Stimulated activated CD8-positive, alpha-beta memory T cell treated with anti-CD3 and anti-CD28 coated beads, Interleukin-4, amount 100 ng/mL, for 48 hours (primary cell): ENCODE measurements at regions not wholly inside any gene's neighbourhood (a gene's known extent, or its start where the extent isn't known, plus 50 kb on each side); places are given as distances from the start of the nearest gene placed in this dataset.

ENCODE experiments used
- DNase-seq: peaks from one replicate; pipeline ENCODE4 v3.0.0-alpha.2; 2020

DNA sequence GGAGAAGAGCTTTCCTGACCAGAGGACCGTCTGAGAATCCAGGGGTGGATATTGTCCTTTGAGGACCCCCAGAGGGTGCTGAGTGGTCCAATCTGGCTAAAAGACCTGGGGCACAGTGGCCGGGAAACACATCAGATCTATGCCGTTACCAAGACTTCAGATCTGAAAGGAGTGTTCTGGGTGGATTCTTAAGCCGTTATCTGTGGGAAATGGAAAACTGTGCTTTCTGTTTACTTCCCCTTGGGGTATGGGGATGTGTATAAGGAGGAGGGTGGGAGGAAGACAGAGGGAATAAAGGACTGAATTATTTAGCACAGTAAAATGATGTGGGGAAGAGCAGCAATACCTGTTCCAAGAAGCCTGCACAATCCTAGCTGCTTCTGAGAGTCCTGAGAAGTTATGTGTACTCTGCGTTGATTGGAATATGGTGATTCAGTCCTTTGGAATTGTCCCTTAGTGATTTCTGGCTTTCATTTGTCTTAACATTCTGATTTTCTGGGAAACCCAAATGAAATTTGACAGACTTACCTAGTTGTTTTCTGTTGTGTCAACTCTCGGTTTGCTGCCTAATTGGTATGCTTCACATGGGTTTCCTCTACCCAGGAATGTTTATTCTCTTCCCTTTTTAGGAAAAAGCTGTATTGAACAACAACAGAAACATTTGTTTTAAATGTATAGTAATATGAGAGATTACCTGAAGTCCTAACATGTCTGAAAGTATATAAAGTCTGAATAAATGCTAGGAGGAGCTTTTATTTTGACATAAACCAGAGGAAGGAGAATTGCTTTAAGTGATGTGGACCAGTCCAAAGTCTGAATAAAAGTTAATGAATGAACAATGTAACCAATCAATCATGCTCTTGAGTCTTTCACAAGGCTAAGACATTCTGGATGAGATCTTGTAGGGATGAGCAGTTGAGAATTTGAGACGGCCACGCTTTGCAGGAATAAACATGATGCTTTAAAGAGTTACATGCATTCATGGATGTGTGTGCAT is 427.1 kb upstream of the C2CD4B start:
- DNase-seq: no peak

DNA sequence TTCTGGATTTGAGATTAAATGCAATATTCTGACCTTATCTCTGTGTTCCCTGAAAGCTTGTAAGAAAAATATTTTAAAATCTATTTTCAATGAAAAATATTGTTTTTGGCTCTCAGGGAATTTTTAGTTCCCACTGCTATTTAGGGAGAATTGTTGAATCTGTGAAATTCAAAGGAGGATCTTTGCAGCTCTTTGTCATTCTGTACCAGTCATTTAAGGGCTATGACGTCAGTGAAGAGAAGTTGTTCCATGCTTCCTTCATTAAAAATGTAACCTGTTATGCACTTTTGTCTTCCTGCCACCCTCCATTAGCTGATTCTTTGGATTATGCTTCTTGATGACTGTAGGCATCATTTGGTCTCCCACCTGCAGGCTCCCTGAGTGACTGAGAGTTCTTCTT is 427.8 kb upstream of the C2CD4B start:
- DNase-seq: no peak

DNA sequence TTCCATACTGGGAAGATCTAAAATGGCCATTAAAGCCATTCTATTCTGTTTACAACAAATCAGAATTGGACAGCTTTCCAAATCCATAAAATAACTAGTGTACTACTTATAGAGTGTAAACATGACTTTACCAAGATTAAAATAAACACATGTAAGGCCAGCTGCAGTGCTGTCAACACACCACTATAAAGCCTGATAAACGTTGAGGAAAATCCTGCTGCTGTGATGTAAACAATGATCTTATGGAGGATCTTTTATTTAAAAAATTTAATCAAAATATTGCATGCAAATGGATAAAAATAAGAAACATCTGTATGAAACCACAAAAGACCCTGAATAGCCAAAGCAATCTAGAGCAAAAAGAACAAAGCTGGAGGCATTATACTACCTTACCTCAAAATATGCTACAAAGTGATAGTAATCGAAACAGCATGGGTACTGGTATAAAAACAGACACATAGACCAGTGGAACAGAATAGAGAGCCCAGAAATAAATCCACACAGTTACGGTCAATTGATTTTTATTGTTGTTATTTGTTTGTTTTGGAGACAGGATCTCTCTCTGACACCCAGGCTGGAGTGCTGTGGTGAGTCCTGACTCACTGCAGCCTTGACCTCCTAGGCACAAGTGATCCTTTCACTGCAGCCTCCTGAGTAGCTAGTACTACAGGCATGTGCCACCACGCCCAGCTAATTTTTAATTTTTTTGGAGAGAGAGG is 428.8 kb upstream of the C2CD4B start:
- DNase-seq: no peak

DNA sequence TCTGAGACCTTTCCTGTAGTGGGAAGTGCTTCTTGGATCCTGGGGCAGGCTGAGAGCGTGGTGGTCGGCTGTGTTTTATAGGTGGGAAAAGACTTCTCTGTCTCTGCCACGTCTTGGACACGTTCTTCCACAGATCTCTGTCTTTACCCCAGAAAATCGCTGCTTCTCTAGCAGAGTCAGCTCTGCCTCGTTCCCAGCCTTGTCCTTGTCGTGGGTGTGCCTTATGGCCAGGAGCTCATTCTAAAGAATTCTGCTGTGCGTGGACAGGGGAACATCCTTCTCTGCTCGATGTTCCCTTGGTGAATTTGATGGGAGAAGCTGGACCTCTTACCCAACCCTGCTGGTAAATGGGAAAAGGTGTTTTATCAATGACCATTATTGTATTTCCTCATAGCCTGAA is 433.1 kb upstream of the C2CD4B start:
- DNase-seq: no peak

DNA sequence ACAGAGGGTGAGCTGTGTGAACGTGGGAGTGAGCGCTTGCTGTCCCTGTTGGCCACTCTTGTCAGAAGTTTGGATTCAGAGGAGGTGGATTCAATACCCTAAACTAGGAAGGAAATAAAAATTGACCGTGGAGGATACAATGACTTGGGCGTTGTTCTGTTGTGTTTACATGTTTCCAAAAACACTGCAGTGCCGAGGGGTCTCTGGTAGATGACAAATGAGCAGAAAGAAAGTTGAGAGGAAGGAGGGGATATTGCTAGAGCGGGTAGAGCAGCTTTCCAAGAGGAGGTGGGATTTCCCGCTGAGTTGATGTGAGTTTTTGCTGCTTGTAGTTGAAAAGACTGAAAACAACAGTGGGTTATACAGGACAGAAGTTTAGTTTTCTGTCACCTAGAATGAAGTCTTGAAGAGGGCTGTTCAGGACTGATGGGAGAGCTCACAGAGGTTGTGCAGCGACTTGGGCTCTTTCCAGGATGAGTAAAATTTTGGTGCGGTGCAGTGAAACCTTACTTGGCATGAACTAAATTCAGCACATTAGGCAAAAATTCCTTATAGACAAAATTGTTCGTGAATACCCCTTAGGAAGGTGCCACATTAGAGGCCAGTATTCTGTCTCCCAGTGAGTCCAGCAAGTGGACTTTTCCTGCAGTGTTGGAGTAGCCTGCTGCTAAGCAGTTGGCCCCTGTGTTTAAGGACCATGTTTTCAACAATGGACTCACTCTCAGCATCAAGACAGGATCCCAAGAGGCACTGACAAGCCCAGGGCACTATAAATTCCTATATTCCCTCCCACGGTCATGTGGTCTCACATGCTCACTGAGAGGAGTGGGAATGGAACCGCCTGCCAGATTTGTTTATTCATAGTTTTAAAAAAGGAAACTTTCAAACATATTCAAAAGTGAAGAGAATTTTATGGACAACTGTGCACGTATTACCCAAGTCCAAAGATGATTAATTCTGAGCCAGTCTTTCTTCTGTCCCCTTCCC is 435.0 kb upstream of the C2CD4B start:
- no peak for DNase-seq

DNA sequence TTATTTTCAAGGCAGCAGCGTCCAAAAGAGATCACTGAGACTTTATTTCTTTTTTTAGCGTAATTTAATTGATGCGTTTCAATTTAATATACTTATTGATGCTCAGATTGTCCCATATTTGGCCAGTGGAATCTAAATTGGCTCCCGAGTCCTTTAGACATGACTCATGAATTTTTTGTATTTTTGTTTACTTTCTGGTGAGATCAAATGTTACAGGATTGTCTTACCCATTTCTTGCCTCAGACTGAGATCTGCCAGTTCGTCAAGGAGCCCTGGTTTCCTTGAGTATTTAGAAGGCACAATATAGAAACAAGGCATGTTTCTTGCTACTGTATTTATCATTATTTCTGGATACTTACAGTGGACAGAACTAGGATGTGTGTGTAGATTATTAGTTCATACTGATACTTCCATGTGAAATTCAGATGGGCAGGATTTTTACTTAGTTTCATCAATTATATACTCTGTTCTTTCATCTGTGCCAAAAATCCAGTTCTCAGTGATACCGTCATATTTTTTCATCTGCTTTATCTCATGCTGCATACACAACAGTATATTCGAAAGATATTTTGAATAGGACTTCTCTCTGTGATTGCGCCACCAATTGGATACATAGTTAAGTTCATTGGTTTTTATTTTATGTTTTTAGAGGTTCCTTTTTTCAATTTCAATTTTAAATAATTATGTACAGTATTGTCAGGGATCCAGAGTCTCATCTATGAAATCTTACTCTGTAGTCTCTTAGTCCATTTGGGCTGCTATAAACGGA is 436.9 kb upstream of the C2CD4B start:
- no peak for DNase-seq

DNA sequence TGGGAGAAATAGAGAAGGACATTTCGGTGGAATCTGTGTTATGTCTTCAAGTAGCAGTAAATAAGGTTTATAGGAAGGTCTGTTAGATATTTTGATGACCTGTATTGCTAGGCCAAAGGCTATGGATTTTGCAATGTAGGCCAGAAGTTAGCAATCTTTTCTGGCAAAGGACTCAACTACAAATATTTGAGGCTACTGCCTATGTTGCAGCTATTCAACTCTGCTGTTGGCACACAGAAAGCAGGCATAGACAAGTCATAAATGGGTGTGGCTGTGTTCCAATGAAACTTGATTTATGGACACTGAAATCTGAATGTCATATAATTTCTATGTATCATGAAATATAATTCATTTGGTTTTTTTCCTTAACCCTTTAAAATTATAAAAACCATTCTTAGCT is 438.7 kb upstream of the C2CD4B start:
- no peak for DNase-seq

DNA sequence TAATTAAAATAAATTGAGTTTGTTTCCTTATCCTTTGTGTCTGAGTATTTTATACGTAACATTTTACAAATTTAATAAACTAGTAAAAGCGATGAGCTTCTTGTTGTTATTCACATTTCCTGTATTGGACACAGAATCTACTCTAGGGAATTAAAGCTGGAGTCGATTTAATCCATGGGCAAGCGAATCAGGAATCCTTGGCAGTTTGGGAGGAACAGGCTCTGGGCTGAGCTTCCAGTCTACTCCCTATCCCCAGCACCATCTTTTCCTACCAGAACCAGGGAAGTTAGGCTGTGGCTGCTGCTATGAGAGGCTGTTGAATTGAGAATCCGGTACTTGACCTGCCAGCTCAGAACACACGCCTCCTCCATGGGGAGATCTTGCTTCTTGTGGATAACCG is 437.3 kb upstream of the TPM1 start:
- no peak for DNase-seq

DNA sequence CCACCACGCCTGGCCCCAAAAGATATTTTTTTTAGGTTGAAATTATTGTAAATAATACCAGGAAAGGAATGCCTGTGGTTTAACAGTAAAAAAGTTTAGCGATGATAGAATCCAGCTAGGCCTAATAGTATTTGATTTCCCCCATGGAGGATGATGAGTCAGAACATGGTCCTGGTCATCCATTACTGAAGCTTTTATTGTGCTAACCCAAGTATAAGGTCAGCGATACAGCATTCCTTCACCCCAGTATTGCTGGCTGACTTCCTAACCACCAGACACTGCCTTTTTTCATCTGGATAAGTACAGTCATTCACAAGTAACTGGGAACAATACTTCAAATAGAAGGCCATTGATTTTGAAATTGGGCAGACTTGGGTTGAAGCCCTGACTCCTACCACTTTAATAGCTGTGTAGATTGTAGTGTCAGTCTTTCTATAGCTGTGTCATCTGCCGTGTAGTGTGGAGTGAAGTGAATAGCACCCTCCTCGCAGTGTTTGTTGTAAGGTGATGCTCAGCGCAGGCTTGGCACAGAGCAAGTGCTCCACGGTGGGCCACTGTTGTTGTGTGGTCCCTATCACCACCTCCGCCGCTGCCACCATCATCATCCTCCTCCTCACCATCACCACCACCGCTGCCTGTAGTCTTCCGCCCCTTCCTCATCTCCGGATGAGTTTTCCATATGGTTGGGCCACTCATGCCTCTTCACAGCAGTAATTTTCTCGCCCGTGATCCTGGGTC is 436.0 kb upstream of the TPM1 start:
- DNase-seq: no peak

DNA sequence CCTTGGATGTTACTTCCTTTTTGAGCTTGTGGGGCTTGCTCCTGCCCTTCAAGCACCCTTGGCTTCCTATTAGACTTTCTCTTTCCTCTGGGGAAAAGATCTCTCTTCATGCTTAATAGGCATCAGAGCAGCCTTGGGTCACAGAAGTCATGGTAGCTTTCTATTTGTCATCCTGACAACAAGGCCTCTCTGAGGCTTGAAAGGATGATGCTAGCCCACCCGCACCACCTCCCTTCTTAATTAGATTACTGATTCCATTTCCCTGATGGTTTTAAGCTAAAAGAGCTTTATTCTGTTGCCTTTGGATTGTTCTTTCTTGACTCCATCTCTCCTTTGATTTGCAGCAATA is 435.5 kb upstream of the TPM1 start:
- DNase-seq: no peak

DNA sequence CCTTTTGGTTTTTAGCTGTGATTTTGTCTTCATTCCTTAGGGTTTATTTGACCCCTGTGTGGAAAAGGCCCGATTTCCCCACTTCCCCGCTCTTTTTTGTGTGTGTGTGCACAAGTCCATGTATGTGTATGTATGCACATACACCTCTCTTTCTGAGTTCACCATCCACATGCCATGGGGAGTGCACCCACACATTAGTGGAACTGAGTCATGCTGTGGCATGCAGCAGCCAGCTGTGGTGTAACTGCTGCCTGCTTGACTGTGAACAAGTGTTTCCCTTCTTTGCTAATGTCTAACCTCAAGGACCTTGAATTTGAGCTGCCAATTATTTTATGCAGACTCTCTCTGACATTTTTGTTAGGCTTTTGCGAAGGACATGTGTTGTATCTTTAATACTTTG is 434.9 kb upstream of the TPM1 start:
- DNase-seq: no peak

DNA sequence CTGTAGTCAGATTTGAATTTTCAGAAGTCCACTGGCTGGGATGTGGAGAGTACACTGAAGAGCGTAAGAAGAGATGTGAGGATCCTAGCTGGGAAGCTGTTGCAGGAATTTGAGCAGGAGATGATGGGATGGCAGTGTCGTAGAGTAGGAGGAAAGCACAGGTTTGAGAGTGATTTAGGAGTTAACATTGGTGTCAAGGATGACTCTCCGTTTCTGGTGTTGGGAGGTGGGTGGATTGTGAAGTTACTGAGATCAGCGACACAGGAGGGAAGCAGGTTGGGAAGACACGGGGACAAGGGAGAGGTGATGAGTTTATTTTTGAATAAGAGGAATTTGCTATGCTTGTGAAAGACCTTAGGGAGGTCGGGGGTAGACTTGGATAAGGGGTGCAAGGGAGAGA is 434.2 kb upstream of the TPM1 start:
- DNase-seq: no peak

DNA sequence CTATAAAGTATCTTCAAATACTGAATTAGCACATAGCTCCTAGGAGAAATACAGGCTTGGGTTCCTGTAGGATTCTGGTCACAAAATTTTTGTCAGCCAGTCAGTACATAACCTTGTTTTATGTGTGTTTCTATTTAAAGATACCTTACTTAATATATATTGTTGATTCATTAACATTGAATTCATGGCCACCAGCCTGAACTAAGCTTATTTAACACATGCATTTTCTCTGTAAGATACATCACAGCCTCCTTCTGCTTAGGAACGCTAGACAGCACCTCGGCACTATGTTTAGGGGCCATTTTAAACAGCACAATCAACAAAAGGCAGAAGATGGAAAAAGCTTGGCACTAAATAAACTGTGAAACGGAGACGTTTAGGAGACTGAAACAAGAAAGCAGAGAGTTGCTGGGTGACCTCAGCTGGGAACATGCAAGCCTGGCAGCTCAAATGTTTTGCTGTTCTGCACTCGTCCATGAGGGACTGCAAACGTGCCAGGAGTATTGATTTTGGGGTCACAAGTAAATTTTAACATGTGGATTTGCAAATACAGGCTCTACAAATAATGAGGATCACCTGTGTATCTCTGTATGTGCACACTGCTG is 432.2 kb upstream of the TPM1 start:
- DNase-seq: no peak

DNA sequence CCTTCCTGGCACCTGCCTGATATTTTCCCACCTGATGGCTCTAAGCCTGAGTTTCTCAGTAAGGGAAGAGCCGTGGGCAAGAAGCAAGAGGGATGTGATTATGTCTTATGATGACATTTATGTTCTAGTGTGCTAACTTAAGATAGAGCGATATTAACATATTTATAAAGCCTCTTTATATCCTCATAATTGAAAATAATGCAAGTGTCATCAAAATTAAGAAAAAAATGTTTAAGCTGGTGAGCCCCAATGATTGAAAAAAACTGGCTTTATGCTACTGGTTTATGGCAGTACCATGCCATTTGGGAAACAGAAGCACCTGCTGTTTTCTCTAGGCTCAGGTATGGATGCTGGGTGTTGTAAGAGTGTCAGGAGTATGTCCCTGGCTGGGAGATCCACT is 431.5 kb upstream of the TPM1 start:
- DNase-seq: no peak

DNA sequence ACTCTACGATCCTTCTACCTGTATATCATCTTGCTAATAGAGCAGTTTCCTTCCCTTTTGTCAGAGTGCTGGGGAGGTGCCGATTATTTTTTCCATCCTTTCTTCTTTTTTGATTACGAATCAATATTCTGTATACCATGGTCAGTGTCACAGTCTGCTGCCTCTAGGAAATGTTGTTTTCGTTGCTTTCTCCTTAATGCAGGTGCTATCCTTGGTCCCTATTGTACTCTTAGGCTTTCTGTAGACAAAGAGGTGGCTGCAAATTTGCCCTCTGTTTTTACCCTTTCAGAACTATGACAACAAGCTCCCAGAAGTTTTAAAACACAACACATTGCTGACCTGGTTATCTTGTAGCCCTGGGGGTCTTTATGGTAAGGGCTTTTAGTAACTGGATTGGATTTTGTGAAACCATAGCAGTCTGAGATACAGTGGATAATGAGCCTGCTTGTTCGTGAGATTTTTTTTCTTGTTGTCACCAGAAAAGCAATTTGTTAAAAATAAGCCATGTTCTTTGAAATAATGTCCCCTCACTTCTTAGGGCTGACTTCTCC is 430.3 kb upstream of the TPM1 start:
- no peak for DNase-seq

DNA sequence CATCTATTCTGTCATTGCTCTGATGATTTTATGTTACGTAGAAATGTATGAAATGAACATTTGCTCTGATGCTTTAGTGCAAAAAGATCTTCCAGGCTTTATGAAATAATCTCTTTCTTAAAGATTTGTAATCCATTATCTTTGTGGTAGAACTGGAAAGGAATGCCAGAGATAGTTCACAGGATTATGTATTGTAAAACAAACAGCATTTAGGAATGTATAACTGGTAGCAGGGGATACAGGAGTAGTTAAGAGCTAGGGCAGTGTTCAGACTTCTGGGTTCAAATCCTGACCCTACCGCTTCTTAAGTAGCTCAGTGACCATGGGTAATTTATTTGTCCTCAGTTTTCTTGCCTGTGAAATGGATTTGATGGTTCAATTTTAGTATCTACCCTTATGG is 429.8 kb upstream of the TPM1 start:
- no peak for DNase-seq

DNA sequence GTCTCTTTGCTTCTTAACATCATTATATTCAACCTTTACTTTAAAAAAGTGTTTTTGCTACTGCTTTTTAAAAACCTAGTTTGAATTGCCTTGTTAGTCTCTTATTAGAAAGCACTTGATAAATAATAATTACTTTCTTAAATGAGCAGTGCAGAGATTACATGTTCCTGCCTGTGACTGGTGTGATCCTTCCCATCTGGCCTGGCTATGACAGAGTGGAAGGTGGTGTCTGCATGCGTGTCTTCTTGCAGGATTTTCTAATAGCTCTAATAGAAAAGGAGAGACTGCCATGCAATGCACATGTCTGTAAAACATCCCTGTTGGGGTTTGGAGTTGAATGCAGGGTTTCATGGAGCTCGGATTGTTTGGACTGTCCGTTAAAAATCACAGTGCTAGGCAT is 425.8 kb upstream of the TPM1 start:
- no peak for DNase-seq

DNA sequence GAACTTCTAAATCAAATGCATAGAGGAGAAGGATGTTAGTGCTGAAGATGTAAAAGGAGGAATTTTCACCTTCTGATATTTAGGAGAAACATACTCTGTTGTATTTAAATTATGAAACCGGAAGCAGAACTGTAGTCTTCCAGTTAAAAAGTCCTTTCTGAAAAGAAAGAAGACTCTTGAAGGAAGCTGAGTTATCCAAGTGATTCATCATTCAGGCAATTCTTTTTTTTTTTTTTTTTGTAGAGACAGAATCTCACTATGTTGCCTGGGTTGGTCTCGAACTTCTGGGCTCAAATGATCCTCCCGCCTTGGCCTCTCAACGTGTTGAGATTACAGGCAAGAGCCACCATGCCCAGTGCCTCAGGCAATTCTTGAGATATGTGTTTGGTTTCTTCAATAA is 424.8 kb upstream of the TPM1 start:
- no peak for DNase-seq

DNA sequence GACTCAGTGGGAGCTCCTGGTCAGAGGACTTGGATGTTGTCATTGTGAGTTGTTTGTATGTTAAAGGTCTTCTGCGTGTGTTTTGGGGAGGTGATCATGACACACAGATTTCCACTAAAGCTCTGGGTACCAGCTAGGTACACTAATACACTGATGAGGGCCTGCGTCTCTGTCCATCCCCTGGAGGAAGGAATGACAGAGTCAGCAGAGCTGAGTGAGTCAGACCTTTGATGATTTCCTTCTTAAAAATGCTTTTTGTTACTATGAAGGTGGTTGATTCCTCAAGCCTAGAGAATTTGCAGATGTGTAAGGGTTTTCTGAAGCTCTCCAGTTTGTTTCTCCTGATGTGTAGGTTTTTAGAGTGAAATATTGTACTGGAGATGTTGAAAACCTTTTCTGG is 424.1 kb upstream of the TPM1 start:
- DNase-seq: no peak

DNA sequence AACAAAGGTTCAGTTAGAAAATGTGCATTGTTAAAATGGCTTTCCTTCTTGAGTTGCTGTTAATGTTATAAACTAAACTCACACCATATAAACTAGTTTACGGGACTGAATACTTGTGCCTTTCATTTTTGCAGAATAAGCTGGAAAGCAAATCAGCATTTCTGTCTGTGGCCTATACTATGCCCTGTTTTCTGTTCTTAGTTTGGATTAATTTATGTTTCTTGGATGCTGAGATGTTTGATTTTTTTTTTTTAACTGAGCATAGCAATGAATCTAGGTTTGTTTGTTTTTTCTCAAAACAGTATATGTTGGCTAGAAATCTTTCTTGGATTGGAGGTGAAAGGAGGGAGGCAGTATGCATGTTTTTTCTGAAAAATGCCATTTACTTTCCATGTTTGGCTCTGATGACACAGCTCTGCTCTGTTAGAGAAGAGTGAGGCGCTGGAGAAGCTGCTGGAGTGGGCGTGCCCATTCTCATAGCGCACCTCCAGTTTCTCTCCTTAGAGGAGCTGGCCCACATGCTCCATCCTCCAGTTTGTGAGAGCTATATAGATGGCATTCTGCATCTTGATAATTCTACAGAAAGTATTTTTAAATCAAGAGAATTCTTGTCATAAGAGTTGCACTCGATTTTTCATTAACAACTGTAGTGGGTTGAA is 423.6 kb upstream of the TPM1 start:
- no peak for DNase-seq
